ENCODE measurements at regions not wholly inside any gene's neighbourhood (a gene's known extent, or its start where the extent isn't known, plus 50 kb on each side); places are given as distances from the start of the nearest gene placed in this dataset.

GRCh38 chr2:217438136-217438535 is 564.7 kb downstream of the TNS1 start:
- H3K4me1 ChIP-seq (ENCODE audit: control insufficient read depth in 5 of 5, insufficient read depth in 5 of 5, low read length in 5 of 5): peaks cover 9 to 50% (median 17%) of the 10 kb centered on the region in 5 donors
- no peaks in the 10 kb centered on the region for H3K9me3 ChIP-seq (ENCODE audit: control insufficient read depth in 4 of 4, insufficient read depth in 3 of 4, low read length in 3 of 4)
- ATAC-seq (ENCODE audit: insufficient read depth, low FRiP score): no peak
- DNase-seq: no peak
- no peak overlapping the region for H3K4me3 ChIP-seq
- no peak overlapping the region for H3K9ac ChIP-seq (ENCODE audit: insufficient read depth in 1 of 2, low read length in 2 of 2)
- TF ChIP-seq CTCF (IDR thresholded peaks at IDR 0.05; ENCODE audit: control extremely low read depth, extremely low read depth): no peak
- no peak overlapping the region for H3K27ac ChIP-seq (ENCODE audit: low read depth in 1 of 2, low read length in 1 of 2)
- WGBS, 2 donors: 54 to 88% methylated on average over 5 of the region's 5 CpGs
- no peaks in the 10 kb centered on the region for H3K36me3 ChIP-seq (ENCODE audit: control insufficient read depth in 4 of 4, insufficient read depth in 4 of 4, low read length in 4 of 4)
- H3K27me3 ChIP-seq (ENCODE audit: control insufficient read depth in 3 of 3, insufficient read depth in 3 of 3, low read length in 2 of 3): no peaks in the 10 kb centered on the region

GRCh38 chr2:217437290-217437870 is 565.4 kb downstream of the TNS1 start:
- no peak for TF ChIP-seq CTCF (IDR thresholded peaks at IDR 0.05; ENCODE audit: control extremely low read depth, extremely low read depth)
- no peak overlapping the region for H3K9ac ChIP-seq (ENCODE audit: insufficient read depth in 1 of 2, low read length in 2 of 2)
- H3K4me1 ChIP-seq (ENCODE audit: control insufficient read depth in 5 of 5, insufficient read depth in 5 of 5, low read length in 5 of 5): peaks cover 9 to 58% (median 21%) of the 10 kb centered on the region in 5 donors
- ATAC-seq (ENCODE audit: insufficient read depth, low FRiP score): no peak
- H3K4me3 ChIP-seq: no peak overlapping the region
- H3K36me3 ChIP-seq (ENCODE audit: control insufficient read depth in 4 of 4, insufficient read depth in 4 of 4, low read length in 4 of 4): no peaks in the 10 kb centered on the region
- H3K27me3 ChIP-seq (ENCODE audit: control insufficient read depth in 3 of 3, insufficient read depth in 3 of 3, low read length in 2 of 3): no peaks in the 10 kb centered on the region
- DNase-seq: peak in 2 of 3 donors; percentile 45 to 67
- 82 to 89% methylated on average over 6 of the region's 6 CpGs for WGBS, 2 donors
- no peaks in the 10 kb centered on the region for H3K9me3 ChIP-seq (ENCODE audit: control insufficient read depth in 4 of 4, insufficient read depth in 3 of 4, low read length in 3 of 4)
- H3K27ac ChIP-seq (ENCODE audit: low read depth in 1 of 2, low read length in 1 of 2): no peak overlapping the region

GRCh38 chr2:217436386-217436785 is 566.4 kb downstream of the TNS1 start:
- Histone ChIP-seq H3K4me3 (no peak overlapping the region), H3K27ac (ENCODE audit: low read depth in 1 of 2, low read length in 1 of 2) (peak overlapping the region in 1 of 2 donors; percentile 32), H3K9ac (ENCODE audit: insufficient read depth in 1 of 2, low read length in 2 of 2) (no peak overlapping the region), H3K9me3 (ENCODE audit: control insufficient read depth in 4 of 4, insufficient read depth in 3 of 4, low read length in 3 of 4) (no peaks in the 10 kb centered on the region), H3K4me1 (ENCODE audit: control insufficient read depth in 5 of 5, insufficient read depth in 5 of 5, low read length in 5 of 5) (peaks cover 9 to 66% (median 21%) of the 10 kb centered on the region in 5 donors), H3K27me3 (ENCODE audit: control insufficient read depth in 3 of 3, insufficient read depth in 3 of 3, low read length in 2 of 3) (no peaks in the 10 kb centered on the region), H3K36me3 (ENCODE audit: control insufficient read depth in 4 of 4, insufficient read depth in 4 of 4, low read length in 4 of 4) (no peaks in the 10 kb centered on the region)
- ATAC-seq (ENCODE audit: insufficient read depth, low FRiP score): no peak
- TF ChIP-seq CTCF (IDR thresholded peaks at IDR 0.05; ENCODE audit: control extremely low read depth, extremely low read depth): no peak
- WGBS, 2 donors: 62 to 72% methylated on average over 5 of the region's 5 CpGs
- DNase-seq: peak in 2 of 3 donors; percentile 43 to 58
